H9 (cell line): ENCODE measurements at regions not wholly inside any gene's neighbourhood (a gene's known extent, or its start where the extent isn't known, plus 50 kb on each side); places are given as distances from the start of the nearest gene placed in this dataset.
A peak's percentile ranks its signal among the peaks of the same experiment; 100 is the strongest.

ENCODE experiments used
- DNase-seq: peaks from one replicate; pipeline ENCODE4 v3.0.0-alpha.2; 2017
- H2AFZ ChIP-seq: one replicate; pipeline ENCODE4 v1.6.1; 2013; ENCODE audit warnings: mild to moderate bottlenecking, low read length, control low read depth, moderate library complexity
- H2AK5ac ChIP-seq: 2 replicates; pipeline ENCODE4 v1.6.1; 2013; ENCODE audit warnings: low read length, control low read depth, mixed read lengths; ENCODE audit not compliant: insufficient read length
- H2BK120ac ChIP-seq: one replicate; pipeline ENCODE4 v1.6.1; 2013; ENCODE audit warnings: low read depth, mild to moderate bottlenecking, low read length, control low read depth, inconsistent platforms; ENCODE audit not compliant: poor library complexity, severe bottlenecking
- H2BK12ac ChIP-seq: 2 replicates; pipeline ENCODE4 v1.6.1; 2013; ENCODE audit warnings: low read length, control low read depth, mixed read lengths, low read depth; ENCODE audit not compliant: insufficient read length
- H2BK15ac ChIP-seq: 2 replicates; pipeline ENCODE4 v1.6.1; 2013; ENCODE audit warnings: low read depth, low read length, control low read depth
- H2BK20ac ChIP-seq: one replicate; pipeline ENCODE4 v1.6.1; 2013; ENCODE audit warnings: low read depth, mild to moderate bottlenecking, low read length, control low read depth, inconsistent platforms; ENCODE audit not compliant: poor library complexity, severe bottlenecking
- H2BK5ac ChIP-seq: 2 replicates; pipeline ENCODE4 v1.6.1; 2013; ENCODE audit warnings: low read length, control low read depth, mixed read lengths; ENCODE audit not compliant: insufficient read length
- H3K14ac ChIP-seq: 2 replicates; pipeline ENCODE4 v1.6.1; 2013; ENCODE audit warnings: low read length, control low read depth; ENCODE audit not compliant: insufficient read depth
- H3K18ac ChIP-seq: 2 replicates; pipeline ENCODE4 v1.6.1; 2013; ENCODE audit warnings: low read depth, mild to moderate bottlenecking, mixed read lengths, low read length, control low read depth; ENCODE audit not compliant: insufficient read length
- H3K23ac ChIP-seq: 2 replicates; pipeline ENCODE4 v1.6.1; 2013; ENCODE audit warnings: low read length, control low read depth, mixed read lengths, low read depth; ENCODE audit not compliant: insufficient read length
- H3K23me2 ChIP-seq: 2 replicates; pipeline ENCODE4 v1.6.1; 2013; ENCODE audit warnings: low read depth, mild to moderate bottlenecking, mixed read lengths, low read length, control low read depth; ENCODE audit not compliant: insufficient read length, poor library complexity, severe bottlenecking
- H3K27ac ChIP-seq: 2 replicates; pipeline ENCODE4 v1.5.1; 2013; ENCODE audit warnings: low read length, control low read depth, mixed read lengths, low read depth; ENCODE audit not compliant: insufficient read length
- H3K27me3 ChIP-seq: 2 replicates; pipeline ENCODE4 v1.6.1; 2013; ENCODE audit warnings: low read length, control low read depth, inconsistent platforms; ENCODE audit not compliant: insufficient read depth
- H3K4ac ChIP-seq: 2 replicates; pipeline ENCODE4 v1.6.1; 2013; ENCODE audit warnings: low read depth, mild to moderate bottlenecking, control low read depth, inconsistent platforms, low read length, moderate library complexity
- H3K4me1 ChIP-seq: 2 replicates; pipeline ENCODE4 v1.6.1; 2013; ENCODE audit warnings: low read length, control low read depth, inconsistent platforms; ENCODE audit not compliant: insufficient read depth
- H3K4me2 ChIP-seq: 2 replicates; pipeline ENCODE4 v1.6.1; 2013; ENCODE audit warnings: low read length, control low read depth, mixed read lengths; ENCODE audit not compliant: insufficient read length, insufficient read depth
- H3K56ac ChIP-seq: 2 replicates; pipeline ENCODE4 v1.6.1; 2013; ENCODE audit warnings: low read depth, mild to moderate bottlenecking, mixed read lengths, low read length, control low read depth; ENCODE audit not compliant: insufficient read length
- H3K79me1 ChIP-seq: 2 replicates; pipeline ENCODE4 v1.6.1; 2013; ENCODE audit warnings: low read depth, mild to moderate bottlenecking, moderate library complexity, low read length, control low read depth, inconsistent platforms; ENCODE audit not compliant: insufficient read depth, poor library complexity, severe bottlenecking
- H3K79me2 ChIP-seq: 2 replicates; pipeline ENCODE4 v1.6.1; 2013; ENCODE audit warnings: low read length, control low read depth, inconsistent platforms; ENCODE audit not compliant: insufficient read depth
- H3K9ac ChIP-seq: 2 replicates; pipeline ENCODE4 v1.6.1; 2013; ENCODE audit warnings: low read length, control low read depth, mixed read lengths; ENCODE audit not compliant: insufficient read length; ENCODE audit errors: extremely low read depth
- H3K9me3 ChIP-seq: one replicate; pipeline ENCODE4 v1.6.1; 2013; ENCODE audit warnings: low read depth, low read length, inconsistent platforms; ENCODE audit not compliant: control insufficient read depth
- H3T11ph ChIP-seq: one replicate; pipeline ENCODE4 v1.6.1; 2013; ENCODE audit warnings: mild to moderate bottlenecking, low read length, control low read depth, inconsistent platforms
- H4K20me1 ChIP-seq: one replicate; pipeline ENCODE4 v1.6.1; 2013; ENCODE audit not compliant: control insufficient read depth, insufficient read length, insufficient read depth
- H4K5ac ChIP-seq: 2 replicates; pipeline ENCODE4 v1.6.1; 2013; ENCODE audit warnings: low read depth, mild to moderate bottlenecking, mixed read lengths, low read length, control low read depth; ENCODE audit not compliant: insufficient read length
- H4K8ac ChIP-seq: replicated peaks from 2 replicates; pipeline ENCODE4 v1.6.1; 2013; ENCODE audit warnings: low read length, control low read depth, mixed read lengths, low read depth; ENCODE audit not compliant: insufficient read length
- H4K91ac ChIP-seq: 2 replicates; pipeline ENCODE4 v1.6.1; 2013; ENCODE audit warnings: low read depth, mild to moderate bottlenecking, moderate library complexity, mixed read lengths, low read length, control low read depth; ENCODE audit not compliant: insufficient read length
- H3K27ac Mint-ChIP-seq, 3 experiments: 2 replicates in 2 of 3; 3 replicates in 1 of 3; pipeline ENCODE4 v1.8.0; 2020 to 2021; ENCODE audit warnings: mixed read lengths in 3 of 3, mild to moderate bottlenecking in 1 of 3, moderate library complexity in 1 of 3
- H3K27me3 Mint-ChIP-seq: 2 replicates; pipeline ENCODE4 v1.8.0; 2021; ENCODE audit warnings: low read depth, mild to moderate bottlenecking, moderate library complexity, mixed read lengths
- H3K36me3 Mint-ChIP-seq, 3 experiments: 2 replicates in 2 of 3; 3 replicates in 1 of 3; pipeline ENCODE4 v1.8.0; 2020 to 2021; ENCODE audit warnings: low read depth in 3 of 3, mixed read lengths in 3 of 3; ENCODE audit not compliant: insufficient read depth in 1 of 3
- H3K4me1 Mint-ChIP-seq, 2 experiments: 2 replicates each; pipeline ENCODE4 v1.8.0; 2020; ENCODE audit warnings: mixed read lengths in 2 of 2
- H3K4me3 Mint-ChIP-seq, 2 experiments: 2 replicates in 1 of 2; 3 replicates in 1 of 2; pipeline ENCODE4 v1.8.0; 2020 to 2021; ENCODE audit warnings: mild to moderate bottlenecking in 2 of 2, mixed read lengths in 2 of 2, moderate library complexity in 1 of 2
- H3K9me3 Mint-ChIP-seq, 2 experiments: 2 replicates in 1 of 2; 3 replicates in 1 of 2; pipeline ENCODE4 v1.8.0; 2020; ENCODE audit warnings: mild to moderate bottlenecking in 2 of 2, mixed read lengths in 2 of 2, moderate library complexity in 1 of 2
- CTCF ChIP-seq: fragments of 200-600 bp; sonication (generic); conservative IDR thresholded peaks from 3 replicates; pipeline ENCODE4 v1.8.0; 2021; ENCODE audit warnings: antibody characterized with exemption, mild to moderate bottlenecking
- WGBS: extraction: QIAGEN DNeasy Blood & Tissue Kit; methylation state at CpG from one replicate; pipeline ENCODE4 v1.1.7; 2013; ENCODE audit warnings: missing lambda C conversion rate, low lambda C conversion rate, mixed read lengths; ENCODE audit not compliant: insufficient read length; ENCODE audit errors: extremely low coverage; 5-methylcytosine and 5-hydroxymethylcytosine counted together

GRCh38 chr4:3825530-3825929, 59.3 kb downstream of the ADRA2C start:
- Histone ChIP-seq H3K27me3 (no peaks in the 10 kb centered on the region), H4K5ac (no peak overlapping the region), H3K27ac (no peak overlapping the region), H3K9me3 (no peaks in the 10 kb centered on the region), H3T11ph (no peak overlapping the region), H2AFZ (no peak overlapping the region), H3K4me2 (no peak overlapping the region), H2BK12ac (no peak overlapping the region), H3K9ac (no peak overlapping the region), H3K4me1 (peaks cover 4% of the 10 kb centered on the region; the same call in 1 of the 2 replicates), H3K18ac (no peak overlapping the region), H2BK120ac (no peak overlapping the region), H2BK15ac (no peak overlapping the region), H3K23ac (no peak overlapping the region), H2AK5ac (no peak overlapping the region), H4K20me1 (no peaks in the 10 kb centered on the region), H2BK5ac (no peak overlapping the region), H3K23me2 (no peaks in the 10 kb centered on the region), H3K4ac (no peak overlapping the region), H3K79me1 (no peaks in the 10 kb centered on the region), H3K79me2 (no peaks in the 10 kb centered on the region), H4K91ac (no peak overlapping the region), H2BK20ac (no peak overlapping the region), H4K8ac (no peak overlapping the region), H3K14ac (no peak overlapping the region), H3K56ac (no peak overlapping the region)
- H3K9me3 Mint-ChIP-seq: no peaks in the 10 kb centered on the region; a peak in 1 of 5 replicates
- TF ChIP-seq CTCF: no peak
- WGBS: no CpG with 5 or more reads among the region's 11 CpGs
- no peak overlapping the region for H3K4me3 Mint-ChIP-seq
- peaks cover 22 to 49% of the 10 kb centered on the region in 2 experiments for H3K4me1 Mint-ChIP-seq
- H3K36me3 Mint-ChIP-seq: no peaks in the 10 kb centered on the region
- peak overlapping the region in 1 of 3 experiments; percentile 62; a peak in 1 of 7 replicates for H3K27ac Mint-ChIP-seq
- peaks cover 32% of the 10 kb centered on the region for H3K27me3 Mint-ChIP-seq
- DNase-seq: no peak
